Ramos (cell line): ENCODE measurements at regions not wholly inside any gene's neighbourhood (a gene's known extent, or its start where the extent isn't known, plus 50 kb on each side); places are given as distances from the start of the nearest gene placed in this dataset.

Experiments
- in situ Hi-C: fragments of 300-500 bp; cut with MboI; formaldehyde crosslinking; loops from one replicate; pipeline ENCODE4 v1.14.3; 2022; ENCODE audit warnings: low sequenced_read_pairs; ENCODE audit not compliant: unreplicated experiment

DNA sequence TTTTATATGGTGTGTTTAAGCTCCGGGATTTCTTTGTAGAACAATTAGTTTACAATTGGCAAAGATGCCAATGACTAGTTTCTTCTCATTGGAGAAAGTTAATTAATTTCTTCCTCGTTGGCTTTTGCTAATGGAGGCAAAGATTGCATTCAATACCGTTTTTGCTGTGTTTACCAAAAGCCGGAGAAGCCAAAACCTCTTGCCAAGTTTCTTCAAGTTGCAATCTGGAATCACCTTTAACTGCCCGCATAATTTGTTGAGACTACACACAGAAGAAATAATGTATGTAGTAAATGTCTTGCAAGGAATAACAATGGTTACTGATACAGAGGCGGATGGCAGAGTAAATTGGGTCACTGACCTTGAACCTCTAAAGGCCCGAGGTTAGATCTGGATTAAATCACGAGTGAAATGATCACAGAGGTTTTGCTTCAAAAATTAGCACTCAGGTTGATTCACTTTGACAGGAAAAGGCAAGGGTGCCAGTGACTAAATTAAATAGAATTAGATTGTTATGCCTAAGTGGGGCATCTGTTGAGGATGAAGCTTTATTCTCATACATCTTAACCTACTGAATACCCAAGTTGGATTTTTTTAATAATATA lies 732.1 kb upstream of the NR2F2 start:
- in situ Hi-C loops, result no loop called here

DNA sequence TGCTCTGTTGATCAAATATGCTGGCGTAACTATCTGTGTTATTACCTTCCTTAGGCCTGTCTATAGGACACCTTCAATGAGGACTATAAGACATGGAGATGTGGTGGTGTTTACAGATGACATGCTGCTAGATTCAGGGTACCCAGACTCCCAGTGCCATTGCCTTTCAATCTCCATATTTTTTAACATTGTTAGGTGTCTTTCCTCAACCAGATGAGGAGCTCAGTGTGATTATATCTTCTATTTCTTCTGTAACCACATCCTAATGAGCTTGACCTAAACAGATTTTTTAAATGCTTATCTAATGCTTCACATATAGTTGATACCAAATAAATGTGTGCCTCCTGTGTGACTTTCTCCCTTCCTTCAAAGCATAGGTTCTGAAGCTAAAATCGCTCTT lies 730.1 kb upstream of the NR2F2 start:
- in situ Hi-C loops, result no loop called here

- in situ Hi-C loops, result no loop called here
These were observed 729.6 kb upstream of the NR2F2 start for GRCh38 chr15:95600884-95601283.

DNA sequence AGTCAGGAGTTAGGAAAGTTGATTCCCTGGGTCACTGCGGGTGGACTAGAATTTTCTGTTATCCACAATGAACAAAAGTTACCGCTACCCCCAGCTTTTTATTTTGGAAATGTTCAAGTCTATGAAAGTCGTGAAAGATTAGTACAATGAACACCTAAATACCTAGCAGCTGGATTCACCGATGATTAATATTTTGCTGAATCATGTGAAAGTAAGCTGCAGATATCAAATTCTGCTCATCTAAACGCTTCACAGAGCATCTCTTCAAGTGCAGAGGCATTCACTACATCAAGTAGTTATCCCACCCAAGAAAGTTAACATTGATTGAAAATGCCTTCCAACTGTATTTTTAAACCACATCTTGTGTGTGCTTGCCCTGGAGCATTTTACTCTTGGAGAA lies 729.0 kb upstream of the NR2F2 start:
- in situ Hi-C loops, result no loop called here

- in situ Hi-C loops, result no loop called here
These were observed 726.7 kb upstream of the NR2F2 start for GRCh38 chr15:95603802-95604201.

- in situ Hi-C loops, result no loop called here
These were observed 725.9 kb upstream of the NR2F2 start for GRCh38 chr15:95604634-95605036.

DNA sequence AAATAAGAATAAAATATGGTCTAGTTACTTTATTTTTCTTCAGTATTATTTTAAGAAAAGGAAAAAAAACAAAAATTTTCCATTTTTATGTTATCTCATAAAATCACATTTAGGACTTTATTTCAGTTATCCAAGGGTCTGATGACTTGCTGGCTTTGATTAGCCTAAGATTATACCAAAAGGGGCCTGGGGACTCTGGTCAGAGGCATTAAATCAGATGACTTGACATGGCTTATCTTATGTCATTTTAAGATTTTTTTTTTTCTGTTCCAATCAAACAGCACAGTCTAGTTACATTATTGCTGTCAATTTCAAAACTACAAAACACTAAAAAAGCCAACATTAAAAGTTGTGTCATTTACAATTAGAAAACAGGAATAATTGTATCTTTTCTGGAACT lies 725.4 kb upstream of the NR2F2 start:
- in situ Hi-C loops, result no loop called here

DNA sequence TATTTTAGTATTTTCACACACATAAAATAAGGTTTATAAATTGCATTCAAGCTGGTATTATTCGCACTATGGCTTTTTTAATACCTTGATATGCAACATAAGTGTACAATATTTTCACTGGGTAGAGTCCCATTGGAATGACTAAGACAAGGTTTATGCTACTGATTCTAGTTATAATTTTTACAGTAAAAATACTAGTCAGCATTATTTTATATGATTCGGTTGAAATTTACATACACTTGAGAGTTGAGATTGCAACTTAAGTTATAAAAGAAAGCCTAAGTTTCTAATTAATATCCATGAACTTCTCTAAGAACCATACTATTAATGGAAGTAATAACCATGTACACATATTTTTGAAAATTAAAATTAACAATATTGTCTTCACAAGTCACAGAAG lies 723.9 kb upstream of the NR2F2 start:
- in situ Hi-C loops, result no loop called here

DNA sequence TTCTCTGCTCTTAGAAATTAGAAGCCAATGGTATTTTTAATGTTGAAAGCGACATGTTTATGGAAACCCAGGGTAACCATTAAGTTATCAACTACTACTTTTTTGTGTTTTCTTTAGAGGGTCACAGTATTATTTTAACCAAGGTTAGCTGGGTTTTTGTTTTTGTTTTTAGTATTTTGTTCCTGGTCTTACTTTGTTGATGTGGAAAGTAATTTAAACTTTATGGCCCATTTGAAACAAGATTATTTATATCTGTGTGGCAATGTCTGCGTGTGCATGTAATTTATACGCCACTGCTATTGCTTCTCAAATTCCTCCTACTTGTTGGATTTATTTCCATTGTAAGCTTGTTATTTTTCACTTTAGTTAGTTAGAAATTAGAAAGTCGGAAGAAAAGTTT lies 722.1 kb upstream of the NR2F2 start:
- in situ Hi-C loops, result no loop called here

GRCh38 chr15:95609096-95609495 lies 721.4 kb upstream of the NR2F2 start:
- in situ Hi-C loops, result no loop called here

GRCh38 chr15:95610945-95611344 lies 719.6 kb upstream of the NR2F2 start:
- in situ Hi-C loops, result no loop called here

- in situ Hi-C loops, result no loop called here
These were observed 715.1 kb upstream of the NR2F2 start for GRCh38 chr15:95615436-95615835.

DNA sequence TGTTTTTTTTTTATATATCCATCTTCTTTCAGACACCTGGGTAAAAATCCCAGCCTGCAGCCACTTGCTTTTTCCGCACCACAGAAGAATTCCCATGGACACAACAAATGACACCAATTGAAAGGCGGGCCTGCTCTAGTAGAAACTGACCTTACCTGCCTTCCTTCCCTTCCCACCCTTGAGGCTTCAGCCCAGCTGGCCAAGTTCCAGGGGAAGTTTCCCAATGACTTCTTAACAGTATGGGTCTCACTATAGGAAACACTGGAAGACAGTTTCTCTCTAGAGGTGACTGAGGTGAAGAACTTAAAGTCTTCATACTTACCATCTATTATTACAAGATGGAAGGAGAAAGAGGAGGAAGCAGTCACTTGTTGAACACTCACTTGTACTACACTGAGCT lies 714.2 kb upstream of the NR2F2 start:
- in situ Hi-C loops, result no loop called here

DNA sequence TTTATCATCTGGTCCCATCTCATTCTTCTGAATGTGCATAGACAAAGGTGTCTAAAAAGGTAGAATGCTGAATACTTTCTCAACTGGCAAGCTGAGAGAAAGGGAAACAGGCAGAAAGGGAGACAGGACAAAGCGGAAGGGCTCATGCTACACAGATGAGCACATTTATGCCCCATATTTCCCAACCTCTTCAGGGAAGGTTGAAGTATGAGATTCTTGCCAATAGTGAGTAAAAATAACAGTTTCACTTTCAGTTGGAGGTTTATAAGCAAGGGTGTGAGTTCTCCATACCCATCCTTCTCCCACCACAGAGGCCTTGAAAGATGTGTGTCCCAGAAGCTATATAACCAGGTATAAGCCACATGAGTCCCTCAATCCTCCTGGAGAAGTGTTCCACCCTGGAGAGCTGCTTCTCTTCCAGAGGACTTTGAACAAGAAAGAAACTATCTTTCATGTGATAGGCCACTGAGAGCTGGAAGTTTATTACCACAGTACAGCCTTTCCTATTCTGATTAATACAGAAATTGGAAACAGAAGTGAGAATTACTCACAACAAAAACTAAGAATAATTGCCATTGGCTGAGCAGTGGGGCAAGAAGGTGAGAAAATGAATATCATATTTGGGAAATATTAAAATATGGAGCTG lies 709.4 kb upstream of the NR2F2 start:
- in situ Hi-C loops, result no loop called here

GRCh38 chr15:95622843-95623242 lies 707.7 kb upstream of the NR2F2 start:
- in situ Hi-C loops, result no loop called here

DNA sequence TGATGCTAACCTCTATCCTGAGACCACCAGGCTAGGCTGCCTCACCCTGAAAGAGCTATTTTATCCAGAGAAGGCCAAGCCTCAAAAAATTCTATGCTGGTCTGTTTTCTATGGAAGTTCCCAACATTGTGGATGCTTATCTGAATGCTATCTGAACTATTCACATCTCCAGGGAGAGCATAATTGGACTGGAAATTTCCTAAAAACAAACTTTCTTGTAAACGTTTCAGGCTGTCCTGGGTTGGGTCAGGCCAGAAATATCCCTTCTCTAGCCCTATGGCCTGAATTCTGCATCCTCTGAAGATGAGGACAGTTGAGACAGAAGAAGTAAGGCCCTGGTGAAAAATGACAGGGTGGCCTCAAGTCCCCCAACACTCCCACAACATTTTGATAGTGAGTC lies 706.4 kb upstream of the NR2F2 start:
- in situ Hi-C loops, result no loop called here

- in situ Hi-C loops, result no loop called here
These were observed 705.7 kb upstream of the NR2F2 start for GRCh38 chr15:95624616-95625361.

DNA sequence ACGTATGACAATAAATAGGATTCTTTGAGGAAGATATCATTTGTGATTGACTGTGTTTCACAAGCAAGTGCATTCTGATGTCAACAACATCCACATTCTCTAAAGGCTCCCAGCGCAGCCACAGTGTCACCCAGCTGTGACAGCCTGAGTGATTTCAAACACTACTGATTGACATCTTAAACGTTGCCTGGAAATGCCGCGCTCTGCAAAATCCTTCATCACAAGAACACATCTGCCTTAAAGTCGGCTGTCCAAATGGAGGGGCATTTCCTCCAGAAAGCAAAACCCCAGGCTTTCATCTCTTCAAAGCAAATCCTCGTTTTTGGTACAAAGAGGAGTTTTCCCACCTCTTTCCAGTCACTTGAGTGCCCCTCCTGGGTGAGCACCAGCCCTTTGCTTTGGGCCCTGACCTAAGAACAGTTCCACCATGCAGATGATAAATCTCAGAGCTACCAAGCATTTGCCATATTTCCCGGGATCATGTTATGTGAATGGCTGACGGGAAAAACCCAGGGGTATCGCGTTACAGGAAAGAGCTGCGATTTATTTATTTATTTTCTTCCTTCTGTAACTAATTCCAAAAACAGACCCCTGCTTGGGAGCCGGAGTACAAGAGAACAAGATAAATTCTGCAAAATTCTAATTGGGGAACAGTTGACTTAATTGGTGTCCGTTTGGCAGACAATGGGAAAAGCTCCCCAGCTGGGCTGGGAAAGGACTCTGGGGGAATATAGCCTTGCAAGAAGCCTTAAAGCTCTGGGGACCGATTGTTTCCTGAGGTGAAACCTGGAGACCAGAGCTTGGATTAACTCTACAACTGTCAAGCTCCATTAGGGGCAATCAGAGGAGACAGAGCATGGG lies 703.8 kb upstream of the NR2F2 start:
- in situ Hi-C loops, result no loop called here

DNA sequence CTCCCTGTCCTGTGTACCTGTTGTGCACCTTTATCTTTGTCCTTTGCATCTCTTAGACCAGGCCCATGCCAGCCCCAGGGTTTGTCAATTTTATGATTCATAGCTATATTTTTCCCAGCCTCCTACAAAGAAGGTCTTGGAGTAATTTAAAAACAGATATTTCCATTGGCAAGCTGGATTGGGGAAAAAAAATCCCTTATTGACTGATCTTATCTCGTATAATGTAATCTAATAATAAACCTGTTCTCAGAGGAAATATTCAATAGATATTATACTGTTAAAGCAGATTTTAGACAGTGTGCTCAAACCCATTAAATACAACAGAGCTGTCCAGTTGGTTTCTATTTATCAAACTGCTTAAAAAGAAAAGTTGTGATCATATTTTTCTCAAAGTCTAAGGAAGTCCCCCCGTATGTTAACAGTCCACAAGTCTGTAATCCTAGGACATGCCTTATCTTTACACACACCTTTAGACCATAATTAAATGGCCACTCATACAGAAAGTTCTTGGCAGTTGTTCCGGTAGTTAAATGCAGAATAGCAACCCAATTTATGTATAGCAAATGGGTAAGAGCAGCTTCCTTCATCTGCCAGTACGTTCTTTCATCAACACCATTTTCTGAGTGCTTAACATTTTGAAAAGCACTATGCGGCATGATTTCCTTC lies 700.9 kb upstream of the NR2F2 start:
- in situ Hi-C loops, result no loop called here

DNA sequence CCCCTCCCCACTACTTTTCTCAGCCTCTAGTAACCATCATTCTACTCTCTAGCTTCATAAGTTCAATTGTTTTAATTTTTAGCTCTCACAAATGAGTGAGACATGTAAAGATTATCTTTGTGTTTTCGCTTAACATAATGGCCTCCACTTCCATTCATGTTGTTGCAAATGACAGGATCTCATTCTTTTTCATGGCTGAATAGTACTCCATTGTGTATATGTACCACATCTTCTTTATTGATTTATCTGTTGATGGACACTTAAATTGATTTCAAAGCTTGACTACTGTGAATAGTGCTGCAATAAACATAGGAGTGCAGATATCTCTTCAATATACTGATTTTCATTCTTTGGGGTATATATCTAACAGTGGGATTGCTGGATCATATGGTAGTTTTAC lies 699.8 kb upstream of the NR2F2 start:
- in situ Hi-C loops, result no loop called here
